ENCODE measurements at regions not wholly inside any gene's neighbourhood (a gene's known extent, or its start where the extent isn't known, plus 50 kb on each side); places are given as distances from the start of the nearest gene placed in this dataset.

DNA sequence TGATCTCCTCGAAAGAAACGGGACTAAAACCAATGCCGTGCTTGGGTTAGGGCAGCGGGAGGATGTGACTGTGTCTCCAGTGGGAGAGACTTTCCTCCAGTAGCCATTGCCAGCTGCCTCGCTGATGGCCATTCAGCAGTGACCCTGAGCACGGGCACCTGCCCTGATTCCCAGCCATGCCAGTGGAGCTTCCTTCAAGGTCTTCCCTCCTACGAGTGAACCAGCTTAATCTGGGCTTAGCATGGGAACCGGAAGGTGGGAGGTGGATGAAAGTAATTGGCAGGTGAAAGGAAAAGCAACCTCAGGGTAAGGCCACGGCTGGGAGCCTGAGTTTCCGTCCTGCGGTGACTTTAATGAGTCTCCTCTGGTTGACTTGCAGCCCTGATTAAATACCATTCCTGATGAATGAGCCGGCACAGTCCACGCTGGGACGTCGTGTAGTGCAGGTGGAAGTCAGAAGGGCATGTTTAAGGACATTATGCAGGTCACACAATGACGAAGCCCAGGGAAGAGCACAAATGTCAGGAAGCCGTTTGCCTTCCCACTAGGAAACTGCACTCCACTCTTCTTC, 813.5 kb downstream of the QKI start:
- Mint-ChIP-seq H3K4me3 (ENCODE audit: unreplicated experiment) (no peak overlapping the region), H3K27me3 (ENCODE audit: unreplicated experiment) (no peaks in the 10 kb centered on the region), H3K36me3 (ENCODE audit: unreplicated experiment) (no peaks in the 10 kb centered on the region), H3K4me1 (ENCODE audit: unreplicated experiment) (no peaks in the 10 kb centered on the region), H3K9me3 (ENCODE audit: unreplicated experiment) (peaks cover 11% of the 10 kb centered on the region), H3K27ac (ENCODE audit: unreplicated experiment) (no peak overlapping the region)
- DNase-seq (ENCODE audit: extremely low spot score, unreplicated experiment), result no peak
- TF ChIP-seq, protein P1, sequence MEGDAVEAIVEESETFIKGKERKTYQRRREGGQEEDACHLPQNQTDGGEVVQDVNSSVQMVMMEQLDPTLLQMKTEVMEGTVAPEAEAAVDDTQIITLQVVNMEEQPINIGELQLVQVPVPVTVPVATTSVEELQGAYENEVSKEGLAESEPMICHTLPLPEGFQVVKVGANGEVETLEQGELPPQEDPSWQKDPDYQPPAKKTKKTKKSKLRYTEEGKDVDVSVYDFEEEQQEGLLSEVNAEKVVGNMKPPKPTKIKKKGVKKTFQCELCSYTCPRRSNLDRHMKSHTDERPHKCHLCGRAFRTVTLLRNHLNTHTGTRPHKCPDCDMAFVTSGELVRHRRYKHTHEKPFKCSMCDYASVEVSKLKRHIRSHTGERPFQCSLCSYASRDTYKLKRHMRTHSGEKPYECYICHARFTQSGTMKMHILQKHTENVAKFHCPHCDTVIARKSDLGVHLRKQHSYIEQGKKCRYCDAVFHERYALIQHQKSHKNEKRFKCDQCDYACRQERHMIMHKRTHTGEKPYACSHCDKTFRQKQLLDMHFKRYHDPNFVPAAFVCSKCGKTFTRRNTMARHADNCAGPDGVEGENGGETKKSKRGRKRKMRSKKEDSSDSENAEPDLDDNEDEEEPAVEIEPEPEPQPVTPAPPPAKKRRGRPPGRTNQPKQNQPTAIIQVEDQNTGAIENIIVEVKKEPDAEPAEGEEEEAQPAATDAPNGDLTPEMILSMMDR (IDR thresholded peaks at IDR 0.05), result no peak

DNA sequence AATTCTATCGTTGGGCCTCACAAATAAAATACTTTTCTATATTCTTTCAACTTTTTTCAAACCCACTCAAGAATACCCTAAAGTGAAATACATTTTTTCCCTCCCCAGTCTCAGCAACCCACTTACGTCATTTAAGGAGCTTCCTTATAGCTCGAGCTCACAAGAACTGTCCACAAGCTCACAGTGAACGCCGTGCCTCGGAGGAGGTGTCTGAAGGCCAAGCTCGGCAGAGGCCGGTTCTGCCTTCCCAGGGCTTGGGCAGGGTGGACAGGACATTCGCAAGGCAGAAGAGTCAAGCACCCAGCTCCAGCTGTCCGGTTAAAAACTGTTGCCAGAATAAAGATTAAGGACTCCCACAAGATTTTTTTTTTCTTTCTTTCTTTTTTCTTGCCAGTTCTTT, 802.3 kb downstream of the QKI start:
- no peaks in the 10 kb centered on the region for H3K4me1 Mint-ChIP-seq (ENCODE audit: unreplicated experiment)
- H3K9me3 Mint-ChIP-seq (ENCODE audit: unreplicated experiment), result peaks cover 29% of the 10 kb centered on the region

DNA sequence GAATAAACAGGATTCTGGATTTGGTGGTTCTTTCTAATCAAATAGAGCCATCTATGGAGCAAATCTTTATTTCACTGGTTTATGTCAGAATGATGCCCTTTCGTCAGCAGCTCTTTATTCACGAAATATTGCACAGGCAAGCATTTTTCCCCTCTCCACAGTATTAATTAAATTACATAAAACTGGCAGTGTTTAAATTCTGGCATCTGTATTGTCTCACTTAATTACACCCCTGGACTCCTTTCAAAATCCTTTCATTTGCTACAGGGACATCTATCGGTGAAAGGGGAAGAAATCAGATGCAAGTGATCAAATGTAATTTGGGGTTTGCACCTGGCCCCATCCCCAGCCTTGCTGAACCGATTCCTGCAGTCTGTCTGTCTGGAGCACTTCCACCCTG, 801.9 kb downstream of the QKI start:
- peaks cover 30% of the 10 kb centered on the region for H3K9me3 Mint-ChIP-seq (ENCODE audit: unreplicated experiment)

More for the DNA sequence above, 802.3 kb downstream of the QKI start:
- Mint-ChIP-seq H3K4me3 (ENCODE audit: unreplicated experiment) (no peak overlapping the region), H3K27ac (ENCODE audit: unreplicated experiment) (no peak overlapping the region), H3K36me3 (ENCODE audit: unreplicated experiment) (no peaks in the 10 kb centered on the region), H3K27me3 (ENCODE audit: unreplicated experiment) (no peaks in the 10 kb centered on the region)
- TF ChIP-seq, protein P1 (IDR thresholded peaks at IDR 0.05), result no peak
- no peak for DNase-seq (ENCODE audit: extremely low spot score, unreplicated experiment)

DNA sequence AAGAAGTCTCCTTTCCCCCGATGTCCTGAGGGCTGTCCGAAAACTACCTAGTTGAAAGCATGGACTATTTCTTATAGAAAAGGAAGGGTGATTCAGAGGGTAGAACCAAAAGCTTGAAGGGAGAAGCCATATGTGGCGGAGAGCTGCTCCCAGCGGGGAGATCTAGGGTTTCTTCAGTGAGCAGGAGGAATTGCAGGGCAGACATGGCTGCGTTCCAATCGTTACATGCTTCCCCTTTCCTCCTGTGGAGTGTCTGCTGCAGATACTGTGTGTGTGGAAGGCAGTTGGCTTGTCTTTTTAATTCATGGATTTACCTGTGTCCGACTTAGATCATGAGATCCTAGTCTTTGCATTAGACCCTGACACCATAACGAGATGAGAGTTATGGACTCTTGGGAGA, 799.5 kb downstream of the QKI start:
- no peaks in the 10 kb centered on the region for H3K36me3 Mint-ChIP-seq (ENCODE audit: unreplicated experiment)
- no peak overlapping the region for H3K27ac Mint-ChIP-seq (ENCODE audit: unreplicated experiment)
- peaks cover 41% of the 10 kb centered on the region for H3K9me3 Mint-ChIP-seq (ENCODE audit: unreplicated experiment)
- no peaks in the 10 kb centered on the region for H3K4me1 Mint-ChIP-seq (ENCODE audit: unreplicated experiment)
- no peaks in the 10 kb centered on the region for H3K27me3 Mint-ChIP-seq (ENCODE audit: unreplicated experiment)
- no peak overlapping the region for H3K4me3 Mint-ChIP-seq (ENCODE audit: unreplicated experiment)
- DNase-seq (ENCODE audit: extremely low spot score, unreplicated experiment), result no peak
- TF ChIP-seq, protein P1 (IDR thresholded peaks at IDR 0.05), result no peak

More for the DNA sequence above, 801.9 kb downstream of the QKI start:
- H3K4me3 Mint-ChIP-seq (ENCODE audit: unreplicated experiment), result no peak overlapping the region
- H3K4me1 Mint-ChIP-seq (ENCODE audit: unreplicated experiment), result no peaks in the 10 kb centered on the region
- TF ChIP-seq, protein P1 (IDR thresholded peaks at IDR 0.05), result no peak
- H3K27me3 Mint-ChIP-seq (ENCODE audit: unreplicated experiment), result no peaks in the 10 kb centered on the region
- no peak for DNase-seq (ENCODE audit: extremely low spot score, unreplicated experiment)
- H3K36me3 Mint-ChIP-seq (ENCODE audit: unreplicated experiment), result no peaks in the 10 kb centered on the region
- no peak overlapping the region for H3K27ac Mint-ChIP-seq (ENCODE audit: unreplicated experiment)

DNA sequence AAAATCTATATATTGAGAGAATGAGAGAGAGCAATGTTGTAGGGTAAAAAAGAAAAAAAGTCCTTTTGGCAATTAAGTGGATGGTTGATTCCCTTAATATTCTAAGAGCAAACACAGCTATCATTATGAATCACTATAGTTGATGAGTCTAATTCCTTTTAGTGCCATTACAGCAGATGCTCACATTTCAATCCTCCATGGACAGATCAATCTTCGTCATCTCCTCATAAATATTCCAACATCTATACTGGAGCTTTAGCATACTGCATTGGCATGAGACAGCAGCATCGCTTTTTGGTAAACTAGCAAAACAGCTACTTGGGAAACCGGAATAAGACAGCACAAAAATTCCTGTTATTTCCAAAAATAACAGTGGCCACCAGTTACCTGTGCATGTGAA, 796.7 kb downstream of the QKI start:
- no peaks in the 10 kb centered on the region for H3K36me3 Mint-ChIP-seq (ENCODE audit: unreplicated experiment)
- no peak for DNase-seq (ENCODE audit: extremely low spot score, unreplicated experiment)
- TF ChIP-seq, protein P1 (IDR thresholded peaks at IDR 0.05), result no peak
- no peak overlapping the region for H3K4me3 Mint-ChIP-seq (ENCODE audit: unreplicated experiment)
- no peaks in the 10 kb centered on the region for H3K4me1 Mint-ChIP-seq (ENCODE audit: unreplicated experiment)
- peaks cover 29% of the 10 kb centered on the region for H3K9me3 Mint-ChIP-seq (ENCODE audit: unreplicated experiment)
- H3K27ac Mint-ChIP-seq (ENCODE audit: unreplicated experiment), result no peak overlapping the region
- no peaks in the 10 kb centered on the region for H3K27me3 Mint-ChIP-seq (ENCODE audit: unreplicated experiment)
